GM12891 (cell line): ENCODE measurements at regions not wholly inside any gene's neighbourhood (a gene's known extent, or its start where the extent isn't known, plus 50 kb on each side); places are given as distances from the start of the nearest gene placed in this dataset.

Experiments
- PAX5 ChIP-seq: IDR thresholded peaks from 2 replicates; pipeline ENCODE4 v1.6.1; 2011; ENCODE audit warnings: low read length, moderate library complexity, mild to moderate bottlenecking; ENCODE audit not compliant: insufficient read depth, severe bottlenecking
- POLR2A ChIP-seq: IDR thresholded peaks from 2 replicates; pipeline ENCODE4 v1.6.1; 2011; ENCODE audit warnings: low read depth, low read length, control low read depth
- POLR2AphosphoS5 ChIP-seq: IDR thresholded peaks from 2 replicates; pipeline ENCODE4 v1.6.1; 2011; ENCODE audit warnings: low read depth, low read length, control low read depth
- SPI1 ChIP-seq: IDR thresholded peaks from 2 replicates; pipeline ENCODE4 v1.6.1; 2011; ENCODE audit warnings: low read depth, low read length, control low read depth
- TAF1 ChIP-seq: IDR thresholded peaks from 2 replicates; pipeline ENCODE4 v1.6.1; 2011; ENCODE audit warnings: low read depth, low read length, control low read depth

- no peak for TF ChIP-seq POLR2A
- no peak for TF ChIP-seq TAF1
- TF ChIP-seq POLR2AphosphoS5 = no peak
- TF ChIP-seq SPI1 = no peak
- TF ChIP-seq PAX5 = no peak
These were observed 133.7 kb downstream of the PRELID2 start for GRCh38 chr5:145701404-145701803.
